Body of pancreas (tissue), 4 donors: ENCODE measurements at regions not wholly inside any gene's neighbourhood (a gene's known extent, or its start where the extent isn't known, plus 50 kb on each side); places are given as distances from the start of the nearest gene placed in this dataset.
A peak's percentile ranks its signal among the peaks of the same experiment; 100 is the strongest.

Experiments used
- ATAC-seq: fragments of 150-250 bp; one replicate; pipeline ENCODE4 v1.9.1; 2016
- DNase-seq, 4 donors: peaks; one replicate each; pipeline ENCODE4 v3.0.0-alpha.2; 2019
- H3K27ac ChIP-seq, 4 donors: fragments of 200-600 bp; sonication (generic); 1 replicate in 3 of 4; 2 replicates in 1 of 4; pipeline versions ENCODE4 v1.5.1 to v1.6.1; 2016 to 2019; ENCODE audit warnings: mild to moderate bottlenecking in 1 of 4, mixed read lengths in 1 of 4, moderate library complexity in 1 of 4
- H3K27me3 ChIP-seq, 2 donors: fragments of 200-600 bp; sonication (generic); one replicate each; pipeline ENCODE4 v1.6.0; 2016; ENCODE audit warnings: mild to moderate bottlenecking in 1 of 2
- H3K36me3 ChIP-seq, 2 donors: fragments of 200-600 bp; sonication (generic); replicated peaks in 1 of 2; 2 replicates each; pipeline ENCODE4 v1.5.1; 2016; ENCODE audit warnings: low read depth in 2 of 2; ENCODE audit not compliant: insufficient read depth in 1 of 2
- H3K4me1 ChIP-seq: fragments of 200-600 bp; sonication (generic); one replicate; pipeline ENCODE4 v1.6.0; 2016
- H3K4me3 ChIP-seq, 2 donors: fragments of 200-600 bp; sonication (generic); 1 replicate in 1 of 2; 2 replicates in 1 of 2; pipeline ENCODE4 v1.5.1; 2016 to 2019
- H3K9me3 ChIP-seq, 3 donors: fragments of 200-600 bp; sonication (generic); 1 replicate in 2 of 3; 2 replicates in 1 of 3; pipeline ENCODE4 v1.5.1; 2016
- POLR2A ChIP-seq, 3 donors: fragments of 450-650 bp; IDR thresholded peaks; one replicate each; pipeline ENCODE4 v1.6.1; 2016; ENCODE audit warnings: antibody characterized with exemption in 3 of 3, mild to moderate bottlenecking in 2 of 3
- WGBS, 2 donors: methylation state at CpG; one replicate each; pipeline ENCODE4 v1.1.5; 2017; 5-methylcytosine and 5-hydroxymethylcytosine counted together
- intact Hi-C: fragments of 100-400 bp; cut with DNase I; formaldehyde crosslinking; loops from one replicate; pipeline ENCODE4 v1.15.1; 2023
- TF ChIP-seq, protein P1 (sequence below), 7 experiments: fragments of 450-650 bp in 4 of 7; fragments of 200-600 bp in 3 of 7; sonication (generic) in 3 of 7; IDR thresholded peaks; one replicate each; pipeline ENCODE4 v1.5.1; 2016 to 2019; ENCODE audit warnings: antibody characterized with exemption in 7 of 7

DNA sequence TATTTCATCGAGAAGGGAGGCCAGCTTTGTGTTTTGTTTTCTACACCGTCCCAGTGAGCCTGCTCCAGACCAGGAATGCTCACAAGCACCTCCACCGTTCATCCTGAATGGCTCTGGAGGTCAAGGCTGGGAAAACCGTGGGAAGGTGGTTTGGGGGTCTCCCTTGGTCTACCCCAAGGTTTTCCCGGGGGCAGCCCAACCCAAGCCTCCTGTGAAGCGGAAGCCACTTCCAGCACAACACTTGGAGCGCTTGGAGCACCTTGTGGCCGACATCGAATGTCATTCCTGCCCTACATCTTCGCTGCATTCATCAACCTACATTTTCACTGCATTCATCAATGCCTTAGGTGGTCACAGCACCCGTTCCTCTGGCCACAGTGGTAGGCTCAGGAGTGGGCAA lies 255.6 kb upstream of the PMEPA1 start:
- no peak for DNase-seq
- WGBS, 2 donors, result 70 to 78% methylated on average over 11 of the region's 11 CpGs
- Histone ChIP-seq H3K27ac (no peak overlapping the region), H3K36me3 (no peaks in the 10 kb centered on the region), H3K27me3 (no peaks in the 10 kb centered on the region), H3K4me3 (no peak overlapping the region), H3K9me3 (no peaks in the 10 kb centered on the region), H3K4me1 (peaks cover 7% of the 10 kb centered on the region)
- ATAC-seq, result no peak
- intact Hi-C loops, result no loop called here
- TF ChIP-seq POLR2A (IDR thresholded peaks at IDR 0.05), result no peak
- TF ChIP-seq, protein P1, sequence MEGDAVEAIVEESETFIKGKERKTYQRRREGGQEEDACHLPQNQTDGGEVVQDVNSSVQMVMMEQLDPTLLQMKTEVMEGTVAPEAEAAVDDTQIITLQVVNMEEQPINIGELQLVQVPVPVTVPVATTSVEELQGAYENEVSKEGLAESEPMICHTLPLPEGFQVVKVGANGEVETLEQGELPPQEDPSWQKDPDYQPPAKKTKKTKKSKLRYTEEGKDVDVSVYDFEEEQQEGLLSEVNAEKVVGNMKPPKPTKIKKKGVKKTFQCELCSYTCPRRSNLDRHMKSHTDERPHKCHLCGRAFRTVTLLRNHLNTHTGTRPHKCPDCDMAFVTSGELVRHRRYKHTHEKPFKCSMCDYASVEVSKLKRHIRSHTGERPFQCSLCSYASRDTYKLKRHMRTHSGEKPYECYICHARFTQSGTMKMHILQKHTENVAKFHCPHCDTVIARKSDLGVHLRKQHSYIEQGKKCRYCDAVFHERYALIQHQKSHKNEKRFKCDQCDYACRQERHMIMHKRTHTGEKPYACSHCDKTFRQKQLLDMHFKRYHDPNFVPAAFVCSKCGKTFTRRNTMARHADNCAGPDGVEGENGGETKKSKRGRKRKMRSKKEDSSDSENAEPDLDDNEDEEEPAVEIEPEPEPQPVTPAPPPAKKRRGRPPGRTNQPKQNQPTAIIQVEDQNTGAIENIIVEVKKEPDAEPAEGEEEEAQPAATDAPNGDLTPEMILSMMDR (IDR thresholded peaks at IDR 0.05), result no peak

DNA sequence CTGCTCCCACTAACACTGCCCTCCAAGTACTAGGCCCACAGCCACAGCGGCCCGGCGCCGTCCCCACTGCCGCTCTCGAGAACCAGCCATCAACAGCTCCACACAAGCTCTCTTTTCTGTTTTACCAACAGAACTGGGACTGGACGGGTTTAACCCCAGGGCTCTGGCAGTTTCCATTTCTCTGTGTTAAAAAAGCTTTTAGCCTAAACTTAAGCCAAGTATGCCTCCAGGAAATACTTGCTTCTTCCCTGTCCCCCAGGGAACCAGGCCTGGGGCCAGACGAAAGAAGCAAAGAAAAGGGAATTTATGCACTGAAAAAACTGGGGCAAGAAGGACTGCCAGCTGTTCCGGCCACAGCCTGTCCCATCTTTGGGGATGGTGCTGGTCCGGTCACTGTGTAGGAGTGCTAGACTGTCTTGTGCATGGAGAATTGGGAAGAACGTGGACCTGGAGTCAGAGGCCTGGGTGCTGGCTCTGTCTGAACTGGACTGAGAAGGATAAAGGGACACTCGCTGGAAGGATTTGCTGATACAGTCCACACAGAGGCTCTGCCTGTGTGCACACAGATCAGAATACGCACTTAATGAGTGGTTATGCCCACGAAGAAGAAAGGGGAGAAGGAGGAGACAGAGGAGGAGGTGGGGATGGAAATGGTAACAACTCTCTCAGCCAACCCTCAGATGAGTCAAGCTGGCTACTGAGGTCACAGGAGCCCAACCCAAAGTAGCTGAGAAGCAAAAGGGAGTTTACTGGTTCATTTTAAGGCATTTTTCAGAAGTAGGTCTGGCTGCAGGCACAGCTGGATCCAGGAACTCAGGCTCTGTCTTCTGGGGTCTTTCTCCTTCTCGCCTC lies 254.4 kb upstream of the PMEPA1 start:
- Histone ChIP-seq H3K4me1 (peaks cover 15% of the 10 kb centered on the region), H3K27ac (peak overlapping the region in 2 of 4 donors; percentile 18), H3K27me3 (no peaks in the 10 kb centered on the region), H3K36me3 (no peaks in the 10 kb centered on the region), H3K9me3 (no peaks in the 10 kb centered on the region), H3K4me3 (no peak overlapping the region)
- 69 to 72% methylated on average over 15 of the region's 15 CpGs for WGBS, 2 donors
- intact Hi-C loops, result no loop called here
- TF ChIP-seq POLR2A (IDR thresholded peaks at IDR 0.05), result no peak
- TF ChIP-seq, protein P1 (IDR thresholded peaks at IDR 0.05), result no peak
- DNase-seq (no peak), ATAC-seq (peak; percentile 3)

DNA sequence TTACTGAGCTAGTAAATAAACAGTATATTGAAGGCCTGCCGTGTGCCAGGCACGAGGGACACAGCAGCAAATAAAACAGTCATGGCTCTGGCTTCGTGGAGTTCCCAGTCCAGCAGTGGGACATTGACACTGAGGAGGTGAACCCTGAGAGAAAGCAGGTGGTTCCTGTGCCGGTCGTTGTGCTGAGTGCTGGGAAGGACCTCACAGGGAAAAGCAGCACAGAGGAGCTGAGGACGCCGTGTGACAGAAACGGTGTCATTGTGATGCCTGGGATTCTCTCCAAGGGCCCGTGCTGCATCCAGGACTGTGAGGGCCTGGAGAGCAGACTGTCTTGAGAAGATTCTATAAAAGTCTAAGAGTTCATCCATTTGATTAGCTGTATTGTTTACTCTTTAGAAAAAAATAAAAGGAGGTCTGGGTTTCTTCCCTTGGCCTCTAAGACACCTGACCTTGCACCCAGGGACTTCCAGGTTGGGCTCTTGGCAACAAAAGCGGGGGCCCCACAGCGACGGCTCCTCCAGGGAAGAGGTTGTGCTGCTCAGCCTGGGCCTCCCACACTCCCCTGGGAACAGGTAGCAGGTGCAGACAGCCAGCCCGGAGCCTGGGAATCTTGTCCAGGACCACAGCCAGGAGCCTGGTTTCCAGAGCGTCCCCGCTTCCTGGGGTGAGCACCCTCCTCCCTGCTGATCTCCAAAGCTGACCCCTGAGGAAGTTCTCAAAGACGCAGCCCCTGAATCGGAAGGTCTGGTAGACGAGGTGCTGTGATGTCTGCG lies 251.2 kb upstream of the PMEPA1 start:
- Histone ChIP-seq H3K4me3 (no peak overlapping the region), H3K27ac (peak overlapping the region in 2 of 4 donors; percentile 80 to 82), H3K27me3 (no peaks in the 10 kb centered on the region), H3K36me3 (no peaks in the 10 kb centered on the region), H3K4me1 (peaks cover 20% of the 10 kb centered on the region), H3K9me3 (no peaks in the 10 kb centered on the region)
- 33 to 47% methylated on average over 16 to 19 of the region's 19 CpGs for WGBS, 2 donors
- no peak for TF ChIP-seq POLR2A (IDR thresholded peaks at IDR 0.05)
- TF ChIP-seq, protein P1 (IDR thresholded peaks at IDR 0.05), result no peak
- intact Hi-C loops, result no loop called here
- ATAC-seq (no peak), DNase-seq (no peak)

DNA sequence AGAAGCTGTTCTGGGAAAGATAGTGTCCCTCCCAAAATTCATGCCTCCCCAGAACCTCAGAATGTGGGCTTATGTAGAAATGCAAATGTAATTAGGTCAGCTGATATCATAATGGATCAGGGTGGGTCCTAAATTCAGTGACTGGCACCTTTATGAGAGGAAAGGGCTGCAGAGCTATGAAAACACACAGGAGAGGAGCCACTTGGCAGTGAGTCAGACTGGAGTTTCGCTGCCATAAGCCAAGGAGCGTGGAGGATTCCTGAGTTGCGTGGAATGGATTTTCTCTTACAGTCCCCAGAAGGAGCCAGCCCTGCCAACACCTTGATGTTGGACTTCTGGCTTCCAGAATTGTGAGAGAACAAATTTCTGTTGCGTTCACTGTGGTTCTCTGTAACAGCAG lies 249.8 kb upstream of the PMEPA1 start:
- DNase-seq (peak in 3 of 4 donors; percentile 32 to 40 (median 36)), ATAC-seq (peak; percentile 41)
- TF ChIP-seq, protein P1 (IDR thresholded peaks at IDR 0.05), result no peak
- TF ChIP-seq POLR2A (IDR thresholded peaks at IDR 0.05), result no peak
- WGBS, 2 donors, result 66 to 79% methylated on average over 4 of the region's 4 CpGs
- H3K27ac ChIP-seq, result peak overlapping the region; percentile 70 to 82 (median 80)
- no peak overlapping the region for H3K4me3 ChIP-seq
- H3K27me3 ChIP-seq, result no peaks in the 10 kb centered on the region
- intact Hi-C loops, result no loop called here
- H3K36me3 ChIP-seq, result no peaks in the 10 kb centered on the region
- H3K9me3 ChIP-seq, result no peaks in the 10 kb centered on the region
- H3K4me1 ChIP-seq, result peaks cover 20% of the 10 kb centered on the region
